ENCODE measurements at regions not wholly inside any gene's neighbourhood (a gene's known extent, or its start where the extent isn't known, plus 50 kb on each side); places are given as distances from the start of the nearest gene placed in this dataset.
"Not testable (repeated sequence)": the region's sequence is repeated elsewhere in the genome, so short reads cannot be mapped to it uniquely, and the experiment has no call there.

- not testable (repeated sequence) for TF ChIP-seq CTCF, POLR2A (IDR thresholded peaks at IDR 0.05)
Observed at GRCh38 chrY:18711785-18712184, 61.8 kb downstream of the HSFY2 start.

All from esophagus squamous epithelium (tissue), 4 donors.